K562 (cell line): ENCODE measurements at regions not wholly inside any gene's neighbourhood (a gene's known extent, or its start where the extent isn't known, plus 50 kb on each side); places are given as distances from the start of the nearest gene placed in this dataset.
"Not testable (repeated sequence)": the region's sequence is repeated elsewhere in the genome, so short reads cannot be mapped to it uniquely, and the experiment has no call there.

Experiments
- ATAC-seq: fragments of 200-7000 bp; cut with Tn5 transposase; 3 replicates; pipeline ENCODE4 v1.9.1; 2020; ENCODE audit warnings: moderate library complexity
- BruUV-seq: library from RNA; stranded (reverse); fragments of 400-500 nt; replicated peaks from 2 replicates; lab custom pipeline; 2021; lab: Mats Ljungman, UMichigan
- CTCF ChIA-PET: fragments of 300-600 bp; formaldehyde crosslinking; extraction: SDS; loops from one replicate; lab custom pipeline; 2021; ENCODE audit warnings: low intra/inter-chr PET ratio; lab: Yijun Ruan, JAX
- POLR2A ChIA-PET: fragments of 300-600, 350-650 bp; sonication (Branson Sonifier 250); formaldehyde crosslinking; extraction: SDS; loops from one replicate; lab custom pipeline; 2021; ENCODE audit warnings: antibody characterized with exemption, inconsistent platforms; lab: Yijun Ruan, JAX
- DNase-seq, 4 experiments: peaks; one replicate each; pipeline versions ENCODE4 v3.0.0 to v3.0.0-alpha.2; 2011 to 2018; ENCODE audit warnings: low spot score in 3 of 4, mixed read lengths in 3 of 4; ENCODE audit errors: extremely low read depth in 1 of 4
- FAIRE-seq: peaks from 2 replicates; lab custom pipeline; 2011; peaks lifted over from hg19 to GRCh38; lab: Jason Lieb, UNC
- H2AFZ ChIP-seq: 2 replicates; pipeline ENCODE4 v1.6.0; 2011; ENCODE audit warnings: low read depth, low read length, control low read depth, inconsistent platforms
- H3K27ac ChIP-seq: fragments of 200-600 bp; 3 replicates; pipeline ENCODE4 v1.8.0; 2011; ENCODE audit warnings: low read depth, mild to moderate bottlenecking, control low read depth, inconsistent platforms, low read length, moderate library complexity, mixed read lengths; ENCODE audit errors: extremely low read depth
- H3K27me3 ChIP-seq, 2 experiments: fragments of 300-600 bp in 1 of 2; 2 replicates in 1 of 2; 3 replicates in 1 of 2; pipeline versions ENCODE4 v1.6.0 to v1.8.0; 2011; ENCODE audit warnings: inconsistent platforms in 2 of 2, low read length in 2 of 2, mild to moderate bottlenecking in 1 of 2, mixed read lengths in 1 of 2, moderate library complexity in 1 of 2; ENCODE audit not compliant: control insufficient read depth in 2 of 2, insufficient read depth in 2 of 2
- H3K36me3 ChIP-seq: fragments of 300-600 bp; 3 replicates; pipeline ENCODE4 v1.8.0; 2011; ENCODE audit warnings: mild to moderate bottlenecking, low read length, inconsistent platforms; ENCODE audit not compliant: control insufficient read depth, insufficient read depth
- H3K4me1 ChIP-seq, 2 experiments: fragments of 200-600 bp in 1 of 2; replicated peaks in 1 of 2; 2 replicates in 1 of 2; 3 replicates in 1 of 2; pipeline versions ENCODE4 v1.5.1 to v1.8.0; 2011; ENCODE audit warnings: inconsistent platforms in 2 of 2, low read length in 2 of 2, mild to moderate bottlenecking in 1 of 2, mixed read lengths in 1 of 2, moderate library complexity in 1 of 2; ENCODE audit not compliant: control insufficient read depth in 2 of 2, insufficient read depth in 2 of 2
- H3K4me2 ChIP-seq: 2 replicates; pipeline ENCODE4 v1.6.1; 2011; ENCODE audit warnings: low read length, control low read depth, inconsistent platforms, mixed read lengths; ENCODE audit not compliant: insufficient read depth
- H3K4me3 ChIP-seq: fragments of 200-600 bp; sonication (generic), shearing (Covaris generic); 2 replicates; pipeline ENCODE4 v1.5.1; 2016; ENCODE audit warnings: control low read depth, inconsistent platforms
- H3K79me2 ChIP-seq: fragments of 200-600 bp; 3 replicates; pipeline ENCODE4 v1.8.0; 2011; ENCODE audit warnings: low read length, inconsistent platforms; ENCODE audit not compliant: control insufficient read depth, insufficient read depth
- H3K9ac ChIP-seq, 2 experiments: 2 replicates each; pipeline versions ENCODE4 v1.6.0 to v1.6.1; 2011; ENCODE audit warnings: low read depth in 2 of 2, low read length in 2 of 2, control low read depth in 1 of 2, inconsistent platforms in 1 of 2, mild to moderate bottlenecking in 1 of 2, mixed read lengths in 1 of 2; ENCODE audit not compliant: insufficient read depth in 1 of 2
- H3K9me1 ChIP-seq: one replicate; pipeline ENCODE4 v1.6.0; 2011; ENCODE audit warnings: inconsistent platforms, mild to moderate bottlenecking, low read length, moderate library complexity; ENCODE audit not compliant: control insufficient read depth, insufficient read depth
- H3K9me3 ChIP-seq: replicated peaks from 2 replicates; pipeline ENCODE4 v1.5.1; 2011; ENCODE audit warnings: low read depth, low read length, inconsistent platforms; ENCODE audit not compliant: control insufficient read depth, insufficient read depth
- H4K20me1 ChIP-seq: replicated peaks from 2 replicates; pipeline ENCODE4 v1.6.1; 2011; ENCODE audit warnings: low read length, inconsistent platforms, mixed read lengths; ENCODE audit not compliant: control insufficient read depth, insufficient read depth
- WGBS: fragments of 100-300 bp; shearing (Covaris generic); methylation state at CpG from one replicate; pipeline ENCODE4 v1.1.6; 2016; ENCODE audit warnings: low coverage, mixed read lengths; ENCODE audit not compliant: insufficient coverage; ENCODE audit errors: missing lambda C conversion rate; 5-methylcytosine and 5-hydroxymethylcytosine counted together
- in situ Hi-C: fragments of 300-500 bp; cut with MboI; formaldehyde crosslinking; loops from 4 replicates; pipeline ENCODE4 v1.15.0; 2018; ENCODE audit warnings: inconsistent platforms, mixed read lengths
- intact Hi-C: fragments of 100-400 bp; cut with micrococcal nuclease; formaldehyde crosslinking; loops from 2 replicates; pipeline ENCODE4 v1.14.2; 2022

DNA sequence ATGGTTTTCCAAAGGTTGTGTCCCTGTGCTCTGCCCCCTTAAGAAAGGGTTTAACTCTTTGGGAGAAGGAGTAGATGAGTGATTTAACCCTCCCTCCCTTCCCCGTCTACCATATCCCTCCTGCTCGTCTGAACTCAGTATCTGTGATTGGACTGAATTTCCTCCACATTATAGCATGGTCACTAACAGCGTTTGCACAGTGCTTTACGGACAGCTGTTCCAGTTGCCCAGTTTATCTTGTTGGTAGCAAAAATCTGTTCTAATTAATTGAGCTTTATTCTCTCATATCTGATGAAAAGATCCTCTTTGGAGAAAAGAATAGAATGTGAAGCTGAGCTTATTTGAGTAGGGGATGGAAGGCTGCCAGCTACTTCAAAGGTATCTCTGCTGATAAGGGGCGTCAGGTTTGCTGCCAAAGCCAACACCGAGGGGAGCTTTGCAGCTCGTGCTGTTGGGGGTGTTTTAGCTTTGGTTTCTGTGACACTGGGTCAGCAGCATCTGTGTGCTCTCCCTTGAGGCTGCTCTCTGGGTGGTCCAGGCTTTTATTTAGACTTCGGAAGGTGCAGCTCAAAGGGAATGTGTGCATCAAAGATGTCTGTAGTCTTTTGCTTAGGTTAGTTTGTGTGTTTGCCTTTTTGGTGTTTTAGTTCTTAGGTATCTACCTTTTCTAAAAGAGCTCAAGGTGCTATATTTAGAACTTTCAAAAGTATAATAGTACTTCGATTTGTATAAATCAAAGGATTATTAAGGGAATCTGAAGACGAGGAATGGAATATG lies 118.8 kb upstream of the IKBKE start:
- H3K27ac ChIP-seq, DNase-seq, CTCF ChIA-PET, H3K4me1 ChIP-seq, H3K9me3 ChIP-seq, H3K4me2 ChIP-seq, intact Hi-C loops, POLR2A ChIA-PET, H4K20me1 ChIP-seq, H3K9me1 ChIP-seq, H3K9ac ChIP-seq, in situ Hi-C loops, H3K4me3 ChIP-seq, H3K27me3 ChIP-seq, FAIRE-seq, H3K36me3 ChIP-seq, BruUV-seq, H2AFZ ChIP-seq, H3K79me2 ChIP-seq: not testable (repeated sequence)
- peak; percentile 54 for ATAC-seq
- WGBS, result 16% methylated on average over 4 of the region's 10 CpGs

- H4K20me1 ChIP-seq, H3K79me2 ChIP-seq, POLR2A ChIA-PET, H3K9me1 ChIP-seq, H3K27me3 ChIP-seq, H2AFZ ChIP-seq, H3K9ac ChIP-seq, ATAC-seq, H3K4me2 ChIP-seq, H3K4me3 ChIP-seq, CTCF ChIA-PET, H3K9me3 ChIP-seq, H3K4me1 ChIP-seq, in situ Hi-C loops, BruUV-seq, intact Hi-C loops, DNase-seq, H3K27ac ChIP-seq, H3K36me3 ChIP-seq, FAIRE-seq: not testable (repeated sequence)
Observed at GRCh38 chr1:206356310-206356709, 114.0 kb upstream of the IKBKE start.

GRCh38 chr1:206357962-206358361 lies 112.3 kb upstream of the IKBKE start:
- H3K36me3 ChIP-seq, H2AFZ ChIP-seq, H3K9ac ChIP-seq, H3K27me3 ChIP-seq, ATAC-seq, H3K4me1 ChIP-seq, H3K4me2 ChIP-seq, H4K20me1 ChIP-seq, in situ Hi-C loops, H3K4me3 ChIP-seq, H3K9me3 ChIP-seq, DNase-seq, POLR2A ChIA-PET, H3K79me2 ChIP-seq, FAIRE-seq, H3K9me1 ChIP-seq, BruUV-seq, intact Hi-C loops, CTCF ChIA-PET, H3K27ac ChIP-seq: not testable (repeated sequence)
- 71% methylated on average over 1 of the region's 3 CpGs for WGBS

DNA sequence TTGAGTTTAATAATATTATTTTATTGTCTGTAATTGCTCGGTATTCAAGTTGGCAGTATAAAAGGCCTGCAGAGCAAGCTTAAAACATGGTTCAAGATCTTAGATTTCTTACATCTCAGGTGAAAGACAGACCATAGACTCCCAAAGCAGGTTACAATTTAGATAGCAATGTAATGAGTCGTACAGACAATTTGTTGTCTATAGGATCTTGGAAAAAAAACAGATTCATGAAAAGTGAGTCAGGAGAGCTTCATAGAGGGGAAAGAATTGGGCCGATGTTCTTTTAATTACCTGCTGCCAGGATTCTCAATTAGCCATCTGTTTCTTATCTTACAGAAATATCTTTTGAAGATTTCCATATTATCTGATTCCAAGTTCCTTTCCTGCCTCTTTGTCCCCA lies 111.5 kb upstream of the IKBKE start:
- H2AFZ ChIP-seq, BruUV-seq, H3K79me2 ChIP-seq, H3K27ac ChIP-seq, ATAC-seq, H3K9ac ChIP-seq, H3K4me3 ChIP-seq, CTCF ChIA-PET, H3K27me3 ChIP-seq, intact Hi-C loops, in situ Hi-C loops, H4K20me1 ChIP-seq, FAIRE-seq, H3K36me3 ChIP-seq, H3K9me1 ChIP-seq, H3K4me2 ChIP-seq, H3K9me3 ChIP-seq, DNase-seq, H3K4me1 ChIP-seq, POLR2A ChIA-PET: not testable (repeated sequence)
- 70% methylated on average over 1 of the region's 3 CpGs for WGBS
